Liver (tissue), 8 donors: ENCODE measurements at regions not wholly inside any gene's neighbourhood (a gene's known extent, or its start where the extent isn't known, plus 50 kb on each side); places are given as distances from the start of the nearest gene placed in this dataset.
A peak's percentile ranks its signal among the peaks of the same experiment; 100 is the strongest.

Experiments
- DNase-seq: peaks from one replicate; pipeline ENCODE4 v3.0.0-alpha.2; 2017; ENCODE audit warnings: low spot score
- H3K27ac ChIP-seq, 2 donors: one replicate each; pipeline ENCODE4 v1.7.0; 2013; ENCODE audit warnings: inconsistent platforms in 2 of 2, low read length in 2 of 2, control low read depth in 1 of 2, low read depth in 1 of 2, mild to moderate bottlenecking in 1 of 2
- H3K27me3 ChIP-seq, 4 donors: one replicate each; pipeline versions ENCODE4 v1.6.1 to v1.7.0; 2013; ENCODE audit warnings: low read length in 3 of 4, inconsistent platforms in 1 of 4, mild to moderate bottlenecking in 1 of 4, moderate library complexity in 1 of 4; ENCODE audit not compliant: control insufficient read depth in 4 of 4, insufficient read depth in 4 of 4
- H3K36me3 ChIP-seq, 4 donors: one replicate each; pipeline versions ENCODE4 v1.6.1 to v1.7.0; 2013; ENCODE audit warnings: low read length in 3 of 4, mild to moderate bottlenecking in 3 of 4, low read depth in 1 of 4, moderate library complexity in 1 of 4; ENCODE audit not compliant: control insufficient read depth in 4 of 4, insufficient read depth in 3 of 4
- H3K4me1 ChIP-seq, 4 donors: one replicate each; pipeline versions ENCODE4 v1.6.1 to v1.7.0; 2013; ENCODE audit warnings: low read length in 3 of 4, mild to moderate bottlenecking in 3 of 4, moderate library complexity in 1 of 4; ENCODE audit not compliant: control insufficient read depth in 4 of 4, insufficient read depth in 4 of 4
- H3K4me3 ChIP-seq, 3 donors: one replicate each; pipeline versions ENCODE4 v1.6.1 to v1.7.0; 2013; ENCODE audit warnings: low read length in 3 of 3, control low read depth in 1 of 3, low read depth in 1 of 3, mild to moderate bottlenecking in 1 of 3
- H3K9ac ChIP-seq, 2 donors: one replicate each; pipeline ENCODE4 v1.7.0; 2013; ENCODE audit warnings: low read length in 2 of 2, mild to moderate bottlenecking in 2 of 2, moderate library complexity in 2 of 2, control low read depth in 1 of 2, low read depth in 1 of 2
- H3K9me3 ChIP-seq, 4 donors: one replicate each; pipeline versions ENCODE4 v1.6.1 to v1.7.0; 2013; ENCODE audit warnings: low read length in 3 of 4; ENCODE audit not compliant: control insufficient read depth in 4 of 4
- EGR1 ChIP-seq, 2 donors: IDR thresholded peaks; 2 replicates each; pipeline ENCODE4 v1.6.1; 2016 to 2018; ENCODE audit warnings: antibody characterized with exemption in 2 of 2, low read depth in 2 of 2
- FOXA1 ChIP-seq: IDR thresholded peaks from 2 replicates; pipeline ENCODE4 v1.6.1; 2016; ENCODE audit warnings: antibody characterized with exemption
- FOXA2 ChIP-seq: IDR thresholded peaks from 2 replicates; pipeline ENCODE4 v1.6.1; 2016; ENCODE audit warnings: antibody characterized with exemption
- GABPA ChIP-seq, 2 donors: IDR thresholded peaks in 1 of 2; conservative IDR thresholded peaks in 1 of 2; 2 replicates each; pipeline ENCODE4 v1.6.1; 2016; ENCODE audit warnings: antibody characterized with exemption in 2 of 2, mild to moderate bottlenecking in 1 of 2, moderate library complexity in 1 of 2
- HNF4A ChIP-seq, 2 donors: conservative IDR thresholded peaks; 2 replicates each; pipeline ENCODE4 v1.6.1; 2016; ENCODE audit warnings: antibody characterized with exemption in 2 of 2, mild to moderate bottlenecking in 2 of 2
- HNF4G ChIP-seq: IDR thresholded peaks from 2 replicates; pipeline ENCODE4 v1.6.1; 2016; ENCODE audit warnings: antibody characterized with exemption
- JUND ChIP-seq, 2 donors: IDR thresholded peaks; 2 replicates each; pipeline ENCODE4 v1.6.1; 2016; ENCODE audit warnings: antibody characterized with exemption in 2 of 2
- NR2F2 ChIP-seq: IDR thresholded peaks from 2 replicates; pipeline ENCODE4 v1.6.1; 2016; ENCODE audit warnings: antibody characterized with exemption
- RAD21 ChIP-seq, 2 donors: IDR thresholded peaks; 2 replicates each; pipeline ENCODE4 v1.6.1; 2016; ENCODE audit warnings: antibody characterized with exemption in 2 of 2, mild to moderate bottlenecking in 2 of 2
- RXRA ChIP-seq, 2 donors: IDR thresholded peaks; 2 replicates each; pipeline ENCODE4 v1.6.1; 2017 to 2018; ENCODE audit warnings: antibody characterized with exemption in 2 of 2, mild to moderate bottlenecking in 1 of 2
- SP1 ChIP-seq: IDR thresholded peaks from 2 replicates; pipeline ENCODE4 v1.6.1; 2018; ENCODE audit warnings: antibody characterized with exemption, mild to moderate bottlenecking
- TAF1 ChIP-seq: conservative IDR thresholded peaks from 2 replicates; pipeline ENCODE4 v1.6.1; 2016; ENCODE audit warnings: antibody characterized with exemption, mild to moderate bottlenecking
- YY1 ChIP-seq: IDR thresholded peaks from 2 replicates; pipeline ENCODE4 v1.6.1; 2016; ENCODE audit warnings: antibody characterized with exemption, mild to moderate bottlenecking
- WGBS: extraction: QIAGEN DNeasy Blood & Tissue Kit; methylation state at CpG from one replicate; pipeline ENCODE4 v1.1.7; 2013; 5-methylcytosine and 5-hydroxymethylcytosine counted together
- TF ChIP-seq, protein P1 (sequence below): fragments of 150-350 bp; IDR thresholded peaks from 2 replicates; pipeline ENCODE4 v1.5.1; 2017; ENCODE audit warnings: improper control_type of control experiment, low read depth, low read length; ENCODE audit not compliant: missing input control
- TF ChIP-seq, protein P2 (sequence below): IDR thresholded peaks from 2 replicates; pipeline ENCODE4 v1.6.1; 2016; ENCODE audit warnings: antibody characterized with exemption
- TF ChIP-seq, protein P3 (sequence below): IDR thresholded peaks from 2 replicates; pipeline ENCODE4 v1.6.1; 2016; ENCODE audit warnings: antibody characterized with exemption
- TF ChIP-seq, protein P4 (sequence below): IDR thresholded peaks from 2 replicates; pipeline ENCODE4 v1.6.1; 2016; ENCODE audit warnings: antibody characterized with exemption, mild to moderate bottlenecking
- TF ChIP-seq, protein P5 (sequence below): IDR thresholded peaks from 2 replicates; pipeline ENCODE4 v1.6.1; 2016; ENCODE audit warnings: antibody characterized with exemption
- donor health status: healthy.
- donor health status: healthy.
- donor health status: healthy.
- donor health status: healthy.
- donor health status: healthy.

DNA sequence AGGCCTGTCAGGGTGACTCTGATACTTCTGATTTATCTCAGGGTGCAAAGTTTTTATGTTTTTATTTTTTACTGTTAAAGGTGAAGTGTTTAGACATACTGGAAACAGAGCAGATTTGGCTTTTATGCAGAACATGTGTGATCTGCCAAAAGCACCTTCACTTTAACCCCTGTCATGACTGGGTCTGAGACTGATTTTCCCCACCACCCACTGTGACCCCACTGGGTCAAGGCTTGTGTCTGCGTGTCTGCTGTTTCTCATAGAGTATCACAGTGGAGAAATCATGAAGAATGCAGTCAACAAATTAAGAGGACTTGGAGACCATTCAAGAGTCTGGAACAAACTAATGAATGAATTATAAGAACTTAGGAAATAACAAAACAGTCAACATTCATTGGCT, 131.2 kb downstream of the SPTSSA start:
- no peak overlapping the region for H3K27ac ChIP-seq

DNA sequence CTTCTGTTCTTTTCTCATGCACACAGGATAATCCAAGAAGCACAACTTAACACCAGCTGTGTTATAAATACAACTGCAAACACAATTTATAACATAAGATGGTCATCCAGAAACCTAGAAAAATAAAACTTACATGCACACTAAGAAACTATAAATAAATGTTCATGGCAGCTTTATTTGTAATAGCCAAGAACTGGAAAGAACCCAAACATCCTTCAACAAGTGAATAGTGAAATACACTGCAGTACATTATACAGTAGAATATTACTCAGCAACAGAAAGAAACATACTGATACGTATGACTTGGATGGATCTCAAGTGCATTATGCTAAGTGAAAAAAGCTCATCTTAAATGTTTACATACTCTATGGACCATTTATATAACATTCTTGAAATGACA, 132.7 kb downstream of the SPTSSA start:
- Histone ChIP-seq H3K27ac (no peak overlapping the region), H3K4me3 (no peak overlapping the region), H3K27me3 (no peaks in the 10 kb centered on the region), H3K9me3 (no peaks in the 10 kb centered on the region), H3K4me1 (peaks cover under 1 to 10% (median 3%) of the 10 kb centered on the region in 4 donors), H3K9ac (no peak overlapping the region), H3K36me3 (no peaks in the 10 kb centered on the region)
- DNase-seq = no peak
- WGBS = 81% methylated on average over 1 of the region's 1 CpG
- TF ChIP-seq HNF4A (conservative IDR thresholded peaks at IDR 0.05) (no peak), HNF4G (no peak), RAD21 (IDR thresholded peaks at IDR 0.05) (no peak), TAF1 (no peak)

More for the DNA sequence above, 131.2 kb downstream of the SPTSSA start:
- H3K9ac ChIP-seq = no peak overlapping the region
- no peaks in the 10 kb centered on the region for H3K36me3 ChIP-seq
- H3K4me1 ChIP-seq = peaks cover 0 to 10% (median 3%) of the 10 kb centered on the region in 4 donors
- no peak for DNase-seq
- WGBS = 0% methylated on average over 1 of the region's 1 CpG
- no peaks in the 10 kb centered on the region for H3K27me3 ChIP-seq
- H3K4me3 ChIP-seq = no peak overlapping the region
- TF ChIP-seq, protein P1, sequence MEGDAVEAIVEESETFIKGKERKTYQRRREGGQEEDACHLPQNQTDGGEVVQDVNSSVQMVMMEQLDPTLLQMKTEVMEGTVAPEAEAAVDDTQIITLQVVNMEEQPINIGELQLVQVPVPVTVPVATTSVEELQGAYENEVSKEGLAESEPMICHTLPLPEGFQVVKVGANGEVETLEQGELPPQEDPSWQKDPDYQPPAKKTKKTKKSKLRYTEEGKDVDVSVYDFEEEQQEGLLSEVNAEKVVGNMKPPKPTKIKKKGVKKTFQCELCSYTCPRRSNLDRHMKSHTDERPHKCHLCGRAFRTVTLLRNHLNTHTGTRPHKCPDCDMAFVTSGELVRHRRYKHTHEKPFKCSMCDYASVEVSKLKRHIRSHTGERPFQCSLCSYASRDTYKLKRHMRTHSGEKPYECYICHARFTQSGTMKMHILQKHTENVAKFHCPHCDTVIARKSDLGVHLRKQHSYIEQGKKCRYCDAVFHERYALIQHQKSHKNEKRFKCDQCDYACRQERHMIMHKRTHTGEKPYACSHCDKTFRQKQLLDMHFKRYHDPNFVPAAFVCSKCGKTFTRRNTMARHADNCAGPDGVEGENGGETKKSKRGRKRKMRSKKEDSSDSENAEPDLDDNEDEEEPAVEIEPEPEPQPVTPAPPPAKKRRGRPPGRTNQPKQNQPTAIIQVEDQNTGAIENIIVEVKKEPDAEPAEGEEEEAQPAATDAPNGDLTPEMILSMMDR = no peak
- TF ChIP-seq RXRA (IDR thresholded peaks at IDR 0.05) (peak in 1 of 2 donors; percentile 6), NR2F2 (peak; percentile 84)
- H3K9me3 ChIP-seq = no peaks in the 10 kb centered on the region

DNA sequence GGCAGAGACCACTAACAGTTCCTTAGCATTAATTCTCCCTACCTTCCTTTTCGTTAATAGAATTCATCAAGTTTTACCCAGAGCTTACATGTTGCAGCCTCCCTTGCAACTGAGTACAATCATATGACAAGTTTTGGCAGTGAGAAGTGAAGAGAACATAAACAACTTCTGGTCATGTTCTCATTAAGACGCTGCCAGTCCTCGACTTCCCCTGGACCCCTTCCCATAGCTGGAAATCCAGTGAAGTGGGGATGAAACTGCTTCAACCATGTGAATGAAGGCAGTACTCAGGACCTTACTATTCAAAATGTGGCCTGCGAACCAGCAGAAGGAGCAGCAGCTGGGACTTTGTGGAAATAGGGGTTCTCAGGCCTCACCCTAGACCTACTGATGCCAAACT, 133.9 kb downstream of the SPTSSA start:
- no peak overlapping the region for H3K4me3 ChIP-seq
- WGBS = 74% methylated on average over 4 of the region's 4 CpGs
- H3K9ac ChIP-seq = no peak overlapping the region
- H3K9me3 ChIP-seq = no peaks in the 10 kb centered on the region
- DNase-seq = no peak
- TF ChIP-seq NR2F2 (no peak), FOXA2 (no peak), HNF4A (conservative IDR thresholded peaks at IDR 0.05) (no peak), JUND (IDR thresholded peaks at IDR 0.05) (no peak), RXRA (IDR thresholded peaks at IDR 0.05) (no peak), TAF1 (no peak), FOXA1 (no peak), RAD21 (IDR thresholded peaks at IDR 0.05) (no peak), EGR1 (IDR thresholded peaks at IDR 0.05; ENCODE audit: low read depth in 2 of 2) (no peak), GABPA (IDR thresholded peaks at IDR 0.05 in 1 of 2, conservative IDR thresholded peaks at IDR 0.05 in 1 of 2) (no peak), YY1 (no peak), SP1 (no peak), HNF4G (no peak)
- TF ChIP-seq, protein P2, sequence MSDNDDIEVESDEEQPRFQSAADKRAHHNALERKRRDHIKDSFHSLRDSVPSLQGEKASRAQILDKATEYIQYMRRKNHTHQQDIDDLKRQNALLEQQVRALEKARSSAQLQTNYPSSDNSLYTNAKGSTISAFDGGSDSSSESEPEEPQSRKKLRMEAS = no peak
- TF ChIP-seq, protein P3, sequence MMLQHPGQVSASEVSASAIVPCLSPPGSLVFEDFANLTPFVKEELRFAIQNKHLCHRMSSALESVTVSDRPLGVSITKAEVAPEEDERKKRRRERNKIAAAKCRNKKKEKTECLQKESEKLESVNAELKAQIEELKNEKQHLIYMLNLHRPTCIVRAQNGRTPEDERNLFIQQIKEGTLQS = no peak
- TF ChIP-seq, protein P4, sequence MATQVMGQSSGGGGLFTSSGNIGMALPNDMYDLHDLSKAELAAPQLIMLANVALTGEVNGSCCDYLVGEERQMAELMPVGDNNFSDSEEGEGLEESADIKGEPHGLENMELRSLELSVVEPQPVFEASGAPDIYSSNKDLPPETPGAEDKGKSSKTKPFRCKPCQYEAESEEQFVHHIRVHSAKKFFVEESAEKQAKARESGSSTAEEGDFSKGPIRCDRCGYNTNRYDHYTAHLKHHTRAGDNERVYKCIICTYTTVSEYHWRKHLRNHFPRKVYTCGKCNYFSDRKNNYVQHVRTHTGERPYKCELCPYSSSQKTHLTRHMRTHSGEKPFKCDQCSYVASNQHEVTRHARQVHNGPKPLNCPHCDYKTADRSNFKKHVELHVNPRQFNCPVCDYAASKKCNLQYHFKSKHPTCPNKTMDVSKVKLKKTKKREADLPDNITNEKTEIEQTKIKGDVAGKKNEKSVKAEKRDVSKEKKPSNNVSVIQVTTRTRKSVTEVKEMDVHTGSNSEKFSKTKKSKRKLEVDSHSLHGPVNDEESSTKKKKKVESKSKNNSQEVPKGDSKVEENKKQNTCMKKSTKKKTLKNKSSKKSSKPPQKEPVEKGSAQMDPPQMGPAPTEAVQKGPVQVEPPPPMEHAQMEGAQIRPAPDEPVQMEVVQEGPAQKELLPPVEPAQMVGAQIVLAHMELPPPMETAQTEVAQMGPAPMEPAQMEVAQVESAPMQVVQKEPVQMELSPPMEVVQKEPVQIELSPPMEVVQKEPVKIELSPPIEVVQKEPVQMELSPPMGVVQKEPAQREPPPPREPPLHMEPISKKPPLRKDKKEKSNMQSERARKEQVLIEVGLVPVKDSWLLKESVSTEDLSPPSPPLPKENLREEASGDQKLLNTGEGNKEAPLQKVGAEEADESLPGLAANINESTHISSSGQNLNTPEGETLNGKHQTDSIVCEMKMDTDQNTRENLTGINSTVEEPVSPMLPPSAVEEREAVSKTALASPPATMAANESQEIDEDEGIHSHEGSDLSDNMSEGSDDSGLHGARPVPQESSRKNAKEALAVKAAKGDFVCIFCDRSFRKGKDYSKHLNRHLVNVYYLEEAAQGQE = no peak
- TF ChIP-seq, protein P1 = no peak
- TF ChIP-seq, protein P5, sequence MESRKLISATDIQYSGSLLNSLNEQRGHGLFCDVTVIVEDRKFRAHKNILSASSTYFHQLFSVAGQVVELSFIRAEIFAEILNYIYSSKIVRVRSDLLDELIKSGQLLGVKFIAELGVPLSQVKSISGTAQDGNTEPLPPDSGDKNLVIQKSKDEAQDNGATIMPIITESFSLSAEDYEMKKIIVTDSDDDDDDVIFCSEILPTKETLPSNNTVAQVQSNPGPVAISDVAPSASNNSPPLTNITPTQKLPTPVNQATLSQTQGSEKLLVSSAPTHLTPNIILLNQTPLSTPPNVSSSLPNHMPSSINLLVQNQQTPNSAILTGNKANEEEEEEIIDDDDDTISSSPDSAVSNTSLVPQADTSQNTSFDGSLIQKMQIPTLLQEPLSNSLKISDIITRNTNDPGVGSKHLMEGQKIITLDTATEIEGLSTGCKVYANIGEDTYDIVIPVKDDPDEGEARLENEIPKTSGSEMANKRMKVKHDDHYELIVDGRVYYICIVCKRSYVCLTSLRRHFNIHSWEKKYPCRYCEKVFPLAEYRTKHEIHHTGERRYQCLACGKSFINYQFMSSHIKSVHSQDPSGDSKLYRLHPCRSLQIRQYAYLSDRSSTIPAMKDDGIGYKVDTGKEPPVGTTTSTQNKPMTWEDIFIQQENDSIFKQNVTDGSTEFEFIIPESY = no peak
- no peaks in the 10 kb centered on the region for H3K27me3 ChIP-seq
- H3K27ac ChIP-seq = no peak overlapping the region
- no peaks in the 10 kb centered on the region for H3K36me3 ChIP-seq
- H3K4me1 ChIP-seq = peaks cover 2 to 10% (median 3%) of the 10 kb centered on the region in 4 donors
